MM.1S (cell line): ENCODE measurements at regions not wholly inside any gene's neighbourhood (a gene's known extent, or its start where the extent isn't known, plus 50 kb on each side); places are given as distances from the start of the nearest gene placed in this dataset.

Experiments
- CTCF ChIP-seq: fragments of 300-600 bp; sonication (generic); IDR thresholded peaks from 2 replicates; pipeline ENCODE4 v1.5.1; 2016; ENCODE audit warnings: antibody characterized with exemption, low read length, mixed read lengths
- EZH2 ChIP-seq: fragments of 300-600 bp; sonication (generic); optimal IDR thresholded peaks from 2 replicates; pipeline ENCODE3; 2017; ENCODE audit warnings: low read depth, mild to moderate bottlenecking, antibody characterized with exemption, low read length, mixed read lengths

GRCh38 chr5:145521523-145521922 lies 313.6 kb downstream of the PRELID2 start:
- no peak for TF ChIP-seq CTCF
- no peak for TF ChIP-seq EZH2
